ENCODE measurements at regions not wholly inside any gene's neighbourhood (a gene's known extent, or its start where the extent isn't known, plus 50 kb on each side); places are given as distances from the start of the nearest gene placed in this dataset.

- DNase-seq (no peak), ATAC-seq (ENCODE audit: poor library complexity) (no peak)
- CTCF ChIA-PET, result no interaction called here
- POLR2A ChIA-PET, result no interaction called here
- H3K27ac ChIP-seq (ENCODE audit: low read depth in 1 of 2, low read length in 2 of 2), result no peak overlapping the region
- intact Hi-C loops (cut with DNase I, micrococcal nuclease), result no loop called here
- H3K9me3 ChIP-seq (ENCODE audit: control insufficient read depth in 1 of 2, insufficient read depth in 1 of 2, low read length in 2 of 2), result no peaks in the 10 kb centered on the region
- Mint-ChIP-seq H3K9me3 (peaks cover 6% of the 10 kb centered on the region), H3K4me3 (no peak overlapping the region), H3K27ac (no peak overlapping the region), H3K4me1 (ENCODE audit: low read depth) (no peaks in the 10 kb centered on the region), H3K36me3 (ENCODE audit: low read depth) (no peaks in the 10 kb centered on the region), H3K27me3 (no peaks in the 10 kb centered on the region)
- H3K27me3 ChIP-seq (ENCODE audit: control insufficient read depth in 1 of 2, insufficient read depth in 2 of 2, low read length in 2 of 2), result no peaks in the 10 kb centered on the region
- H3K4me1 ChIP-seq (ENCODE audit: insufficient read depth, low read length), result no peaks in the 10 kb centered on the region
- H3K36me3 ChIP-seq (ENCODE audit: insufficient read depth, low read length), result no peaks in the 10 kb centered on the region
- no peak for TF ChIP-seq CTCF (IDR thresholded peaks at IDR 0.05)
- H3K4me3 ChIP-seq (ENCODE audit: low read length), result no peak overlapping the region
These were observed 195.7 kb upstream of the MMADHC start for GRCh38 chr2:149783284-149783683.

DNA sequence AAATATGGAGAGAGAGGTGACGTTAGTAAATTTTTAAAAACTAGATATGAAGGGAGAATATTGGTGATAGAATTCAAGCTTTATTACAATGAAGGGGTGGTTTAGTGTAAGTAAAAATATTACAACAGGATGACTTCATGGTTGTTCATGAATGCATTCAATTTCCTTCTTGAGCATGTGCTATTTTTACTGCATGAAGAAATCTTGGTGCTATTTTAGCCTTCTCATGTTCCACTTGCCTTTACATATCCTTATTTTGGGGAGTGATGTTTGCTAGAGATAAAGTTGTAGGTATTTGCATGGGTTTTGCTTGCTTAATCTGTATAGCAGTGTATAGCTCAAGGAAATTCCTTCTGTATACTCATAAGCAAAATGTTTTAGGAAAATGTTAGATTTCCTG, 195.0 kb upstream of the MMADHC start:
- Histone ChIP-seq H3K27me3 (ENCODE audit: control insufficient read depth in 1 of 2, insufficient read depth in 2 of 2, low read length in 2 of 2) (no peaks in the 10 kb centered on the region), H3K36me3 (ENCODE audit: insufficient read depth, low read length) (no peaks in the 10 kb centered on the region), H3K4me1 (ENCODE audit: insufficient read depth, low read length) (no peaks in the 10 kb centered on the region), H3K27ac (ENCODE audit: low read depth in 1 of 2, low read length in 2 of 2) (no peak overlapping the region), H3K4me3 (ENCODE audit: low read length) (no peak overlapping the region), H3K9me3 (ENCODE audit: control insufficient read depth in 1 of 2, insufficient read depth in 1 of 2, low read length in 2 of 2) (no peaks in the 10 kb centered on the region)
- Mint-ChIP-seq H3K4me3 (no peak overlapping the region), H3K36me3 (ENCODE audit: low read depth) (no peaks in the 10 kb centered on the region), H3K27ac (no peak overlapping the region), H3K27me3 (no peaks in the 10 kb centered on the region), H3K9me3 (peaks cover 3% of the 10 kb centered on the region), H3K4me1 (ENCODE audit: low read depth) (no peaks in the 10 kb centered on the region)
- no peak for TF ChIP-seq CTCF (IDR thresholded peaks at IDR 0.05)
- DNase-seq (no peak), ATAC-seq (ENCODE audit: poor library complexity) (no peak)
- intact Hi-C loops (cut with DNase I, micrococcal nuclease), result no loop called here
- CTCF ChIA-PET, result no interaction called here
- POLR2A ChIA-PET, result no interaction called here

- DNase-seq, result no peak
- Histone ChIP-seq H3K9me3 (ENCODE audit: control insufficient read depth in 1 of 2, insufficient read depth in 1 of 2, low read length in 2 of 2) (no peaks in the 10 kb centered on the region), H3K27me3 (ENCODE audit: control insufficient read depth in 1 of 2, insufficient read depth in 2 of 2, low read length in 2 of 2) (no peaks in the 10 kb centered on the region), H3K4me3 (ENCODE audit: low read length) (no peak overlapping the region), H3K36me3 (ENCODE audit: insufficient read depth, low read length) (no peaks in the 10 kb centered on the region), H3K27ac (ENCODE audit: low read depth in 1 of 2, low read length in 2 of 2) (no peak overlapping the region), H3K4me1 (ENCODE audit: insufficient read depth, low read length) (no peaks in the 10 kb centered on the region)
- POLR2A ChIA-PET, result no interaction called here
- Mint-ChIP-seq H3K9me3 (no peaks in the 10 kb centered on the region), H3K36me3 (ENCODE audit: low read depth) (no peaks in the 10 kb centered on the region), H3K4me1 (ENCODE audit: low read depth) (no peaks in the 10 kb centered on the region), H3K27me3 (no peaks in the 10 kb centered on the region), H3K27ac (no peak overlapping the region), H3K4me3 (no peak overlapping the region)
- TF ChIP-seq CTCF (IDR thresholded peaks at IDR 0.05), result no peak
- intact Hi-C loops (cut with DNase I, micrococcal nuclease), result no loop called here
- CTCF ChIA-PET, result no interaction called here
- no peak for ATAC-seq (ENCODE audit: poor library complexity)
These were observed 193.8 kb upstream of the MMADHC start for GRCh38 chr2:149781263-149781808.

Data from CD4-positive, alpha-beta T cell (primary cell).